ENCODE measurements at regions not wholly inside any gene's neighbourhood (a gene's known extent, or its start where the extent isn't known, plus 50 kb on each side); places are given as distances from the start of the nearest gene placed in this dataset.

DNA sequence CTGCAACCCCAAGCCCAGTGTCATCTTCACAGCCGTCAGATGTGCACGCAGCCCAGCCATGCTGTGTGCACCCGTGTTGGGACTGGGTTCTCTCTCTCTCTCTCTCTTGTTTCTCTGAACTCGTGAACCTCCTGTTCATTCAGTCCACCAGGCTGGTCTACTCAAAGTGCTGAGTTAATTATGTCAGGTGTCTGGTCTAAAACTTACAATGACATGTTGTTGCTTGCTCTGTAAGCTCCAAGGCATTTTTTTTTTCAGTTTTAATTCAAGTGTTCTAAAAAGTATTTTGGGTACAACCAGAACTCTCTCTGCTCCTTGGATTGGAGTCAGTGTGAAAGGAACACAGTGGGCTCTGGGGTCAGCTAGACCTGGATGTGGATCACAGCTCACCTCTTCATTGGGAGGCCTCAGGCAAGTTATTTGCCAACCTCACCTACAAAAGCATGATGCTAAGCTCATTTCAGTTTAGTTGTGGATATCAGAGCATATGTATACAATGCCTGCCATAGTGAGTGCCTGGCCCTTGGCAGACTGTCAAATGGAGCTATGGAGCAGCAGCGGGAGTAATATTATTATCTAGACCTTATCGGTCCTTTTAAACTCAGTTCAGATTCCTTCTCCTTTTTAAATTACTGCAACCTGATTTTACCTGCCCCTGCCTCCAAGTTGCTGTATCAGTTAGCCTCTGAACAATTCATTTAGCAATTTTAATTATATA lies 59.5 kb downstream of the PLEKHG1 start:
- TF ChIP-seq, protein P1, sequence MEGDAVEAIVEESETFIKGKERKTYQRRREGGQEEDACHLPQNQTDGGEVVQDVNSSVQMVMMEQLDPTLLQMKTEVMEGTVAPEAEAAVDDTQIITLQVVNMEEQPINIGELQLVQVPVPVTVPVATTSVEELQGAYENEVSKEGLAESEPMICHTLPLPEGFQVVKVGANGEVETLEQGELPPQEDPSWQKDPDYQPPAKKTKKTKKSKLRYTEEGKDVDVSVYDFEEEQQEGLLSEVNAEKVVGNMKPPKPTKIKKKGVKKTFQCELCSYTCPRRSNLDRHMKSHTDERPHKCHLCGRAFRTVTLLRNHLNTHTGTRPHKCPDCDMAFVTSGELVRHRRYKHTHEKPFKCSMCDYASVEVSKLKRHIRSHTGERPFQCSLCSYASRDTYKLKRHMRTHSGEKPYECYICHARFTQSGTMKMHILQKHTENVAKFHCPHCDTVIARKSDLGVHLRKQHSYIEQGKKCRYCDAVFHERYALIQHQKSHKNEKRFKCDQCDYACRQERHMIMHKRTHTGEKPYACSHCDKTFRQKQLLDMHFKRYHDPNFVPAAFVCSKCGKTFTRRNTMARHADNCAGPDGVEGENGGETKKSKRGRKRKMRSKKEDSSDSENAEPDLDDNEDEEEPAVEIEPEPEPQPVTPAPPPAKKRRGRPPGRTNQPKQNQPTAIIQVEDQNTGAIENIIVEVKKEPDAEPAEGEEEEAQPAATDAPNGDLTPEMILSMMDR (IDR thresholded peaks at IDR 0.05), result no peak
- no peak for TF ChIP-seq POLR2A (IDR thresholded peaks at IDR 0.05)
- TF ChIP-seq EP300 (IDR thresholded peaks at IDR 0.05), result no peak

All from gastroesophageal sphincter (tissue), 3 donors.